Naive thymus-derived CD4-positive, alpha-beta T cell (primary cell): ENCODE measurements at regions not wholly inside any gene's neighbourhood (a gene's known extent, or its start where the extent isn't known, plus 50 kb on each side); places are given as distances from the start of the nearest gene placed in this dataset.

Experiments used
- ATAC-seq: fragments of 150-1000 bp; cut with Tn5 transposase; 2 replicates; pipeline ENCODE4 v1.10.0; 2021; ENCODE audit warnings: mild to moderate bottlenecking, moderate library complexity
- CTCF ChIA-PET: fragments of 350-600 bp; sonication (Branson Sonifier 250); formaldehyde crosslinking; loops from one replicate; lab custom pipeline; 2021; ENCODE audit warnings: antibody characterized with exemption; lab: Charles Lee
- POLR2A ChIA-PET: fragments of 350-600 bp; sonication (Branson Sonifier 250); formaldehyde crosslinking; loops from one replicate; lab custom pipeline; 2021; ENCODE audit warnings: antibody characterized with exemption, inconsistent platforms; lab: Charles Lee
- DNase-seq, 9 donors: peaks; one replicate each; pipeline versions ENCODE4 v3.0.0 to v3.0.0-alpha.2; 2020 to 2022; ENCODE audit warnings: mixed read lengths in 1 of 9
- H3K27ac ChIP-seq: one replicate; pipeline ENCODE4 v1.7.0; 2013; ENCODE audit warnings: mild to moderate bottlenecking, low read depth, low read length, moderate library complexity
- H3K27me3 ChIP-seq, 2 donors: one replicate each; pipeline ENCODE4 v1.7.0; 2013; ENCODE audit warnings: low read length in 2 of 2, mild to moderate bottlenecking in 2 of 2, moderate library complexity in 2 of 2; ENCODE audit not compliant: control insufficient read depth in 2 of 2, insufficient read depth in 2 of 2
- H3K36me3 ChIP-seq, 3 experiments: 1 replicate in 2 of 3; 2 replicates in 1 of 3; pipeline ENCODE4 v1.7.0; 2013; ENCODE audit warnings: low read length in 3 of 3, mild to moderate bottlenecking in 3 of 3, moderate library complexity in 1 of 3; ENCODE audit not compliant: insufficient read depth in 3 of 3, control insufficient read depth in 2 of 3
- H3K4me1 ChIP-seq, 2 donors: one replicate each; pipeline ENCODE4 v1.7.0; 2013; ENCODE audit warnings: low read length in 2 of 2, mild to moderate bottlenecking in 2 of 2, moderate library complexity in 1 of 2; ENCODE audit not compliant: control insufficient read depth in 2 of 2, insufficient read depth in 2 of 2
- H3K4me3 ChIP-seq: 2 replicates; pipeline ENCODE4 v1.7.0; 2013; ENCODE audit warnings: mild to moderate bottlenecking, low read length
- H3K9me3 ChIP-seq, 3 experiments: 1 replicate in 2 of 3; 2 replicates in 1 of 3; pipeline ENCODE4 v1.7.0; 2013; ENCODE audit warnings: low read length in 3 of 3; ENCODE audit not compliant: control insufficient read depth in 2 of 3
- H3K27ac Mint-ChIP-seq, 9 donors: one replicate each; pipeline ENCODE4 v1.8.0; 2020 to 2022; ENCODE audit warnings: mixed read lengths in 9 of 9, mild to moderate bottlenecking in 8 of 9, moderate library complexity in 5 of 9, inconsistent platforms in 2 of 9
- H3K27me3 Mint-ChIP-seq, 5 donors: one replicate each; pipeline ENCODE4 v1.8.0; 2021 to 2022; ENCODE audit warnings: mixed read lengths in 5 of 5, mild to moderate bottlenecking in 1 of 5
- H3K36me3 Mint-ChIP-seq, 5 donors: one replicate each; pipeline ENCODE4 v1.8.0; 2020 to 2022; ENCODE audit warnings: mixed read lengths in 5 of 5, mild to moderate bottlenecking in 3 of 5, inconsistent platforms in 1 of 5
- H3K4me1 Mint-ChIP-seq, 7 donors: one replicate each; pipeline ENCODE4 v1.8.0; 2020 to 2022; ENCODE audit warnings: mixed read lengths in 7 of 7, mild to moderate bottlenecking in 3 of 7, inconsistent platforms in 1 of 7
- H3K4me3 Mint-ChIP-seq, 10 donors: one replicate each; pipeline ENCODE4 v1.8.0; 2020 to 2022; ENCODE audit warnings: mild to moderate bottlenecking in 10 of 10, mixed read lengths in 10 of 10, moderate library complexity in 6 of 10, inconsistent platforms in 2 of 10
- H3K9me3 Mint-ChIP-seq, 11 donors: one replicate each; pipeline ENCODE4 v1.8.0; 2020 to 2022; ENCODE audit warnings: mixed read lengths in 11 of 11, mild to moderate bottlenecking in 4 of 11, inconsistent platforms in 1 of 11, moderate library complexity in 1 of 11
- intact Hi-C, 2 donors: fragments of 100-400 bp; cut with micrococcal nuclease; formaldehyde crosslinking; loops; one replicate each; pipeline ENCODE4 v1.15.1; 2023

DNA sequence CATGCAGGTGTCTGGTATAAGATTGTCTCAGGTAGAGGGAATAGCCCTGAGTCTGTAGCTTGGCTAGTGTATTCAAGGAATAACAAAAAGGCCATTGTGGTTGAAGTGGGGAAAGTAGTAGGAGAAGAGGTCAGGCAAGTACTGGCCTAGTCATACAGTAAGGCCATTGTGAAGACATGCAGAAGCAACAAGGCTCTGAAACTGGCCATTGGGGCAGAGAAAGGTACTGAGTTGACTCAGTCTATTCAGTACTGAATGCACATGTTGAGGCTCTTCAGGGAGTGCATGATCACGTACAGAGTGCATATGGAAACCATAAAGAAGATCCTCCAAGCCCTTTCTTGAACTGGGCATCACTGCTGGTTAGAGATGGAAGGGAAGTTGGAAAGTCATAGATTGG is 477.6 kb downstream of the SOX6 start:
- Histone ChIP-seq H3K27me3 (no peaks in the 10 kb centered on the region), H3K27ac (no peak overlapping the region), H3K4me1 (no peaks in the 10 kb centered on the region), H3K9me3 (no peaks in the 10 kb centered on the region), H3K4me3 (no peak overlapping the region), H3K36me3 (no peaks in the 10 kb centered on the region)
- Mint-ChIP-seq H3K27me3 (peaks cover 0 to 18% (median 7%) of the 10 kb centered on the region in 5 donors), H3K4me3 (no peak overlapping the region), H3K27ac (no peak overlapping the region), H3K4me1 (no peaks in the 10 kb centered on the region), H3K36me3 (no peaks in the 10 kb centered on the region), H3K9me3 (peaks cover 0 to 6% (median 0%) of the 10 kb centered on the region in 11 donors)
- no peak for ATAC-seq
- intact Hi-C loops, result no loop called here
- no peak for DNase-seq
- POLR2A ChIA-PET, result no interaction called here
- CTCF ChIA-PET, result no interaction called here

DNA sequence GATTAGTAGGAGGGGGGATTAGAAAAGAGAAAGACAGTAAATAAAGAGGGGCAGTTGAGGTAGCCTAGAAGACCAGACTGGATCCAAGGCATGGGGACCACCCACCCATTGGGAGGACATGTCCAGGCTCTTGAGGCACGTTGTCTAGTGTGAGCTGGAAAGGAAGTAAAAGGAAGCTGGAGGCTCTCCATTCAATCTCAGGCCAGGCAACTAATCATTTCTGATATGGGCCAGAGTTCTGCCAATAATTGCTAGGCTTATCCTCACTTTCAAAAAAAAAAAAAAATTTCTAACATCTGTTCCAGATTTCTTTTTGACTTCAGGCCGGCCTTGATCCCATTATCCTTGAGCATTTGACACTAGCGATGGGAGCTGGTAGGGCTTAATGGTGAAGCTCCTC is 476.1 kb downstream of the SOX6 start:
- ChIA-PET POLR2A (no interaction called here), CTCF (no interaction called here)
- H3K4me3 ChIP-seq, result no peak overlapping the region
- intact Hi-C loops, result no loop called here
- no peak for ATAC-seq
- no peaks in the 10 kb centered on the region for H3K27me3 ChIP-seq
- H3K36me3 Mint-ChIP-seq, result no peaks in the 10 kb centered on the region
- H3K36me3 ChIP-seq, result no peaks in the 10 kb centered on the region
- H3K27ac Mint-ChIP-seq, result no peak overlapping the region
- no peak for DNase-seq
- H3K27me3 Mint-ChIP-seq, result peaks cover 0 to 31% (median 7%) of the 10 kb centered on the region in 5 donors
- no peaks in the 10 kb centered on the region for H3K4me1 Mint-ChIP-seq
- no peak overlapping the region for H3K27ac ChIP-seq
- no peaks in the 10 kb centered on the region for H3K4me1 ChIP-seq
- peaks cover 0 to 6% (median 0%) of the 10 kb centered on the region in 11 donors for H3K9me3 Mint-ChIP-seq
- H3K4me3 Mint-ChIP-seq, result no peak overlapping the region
- H3K9me3 ChIP-seq, result no peaks in the 10 kb centered on the region

DNA sequence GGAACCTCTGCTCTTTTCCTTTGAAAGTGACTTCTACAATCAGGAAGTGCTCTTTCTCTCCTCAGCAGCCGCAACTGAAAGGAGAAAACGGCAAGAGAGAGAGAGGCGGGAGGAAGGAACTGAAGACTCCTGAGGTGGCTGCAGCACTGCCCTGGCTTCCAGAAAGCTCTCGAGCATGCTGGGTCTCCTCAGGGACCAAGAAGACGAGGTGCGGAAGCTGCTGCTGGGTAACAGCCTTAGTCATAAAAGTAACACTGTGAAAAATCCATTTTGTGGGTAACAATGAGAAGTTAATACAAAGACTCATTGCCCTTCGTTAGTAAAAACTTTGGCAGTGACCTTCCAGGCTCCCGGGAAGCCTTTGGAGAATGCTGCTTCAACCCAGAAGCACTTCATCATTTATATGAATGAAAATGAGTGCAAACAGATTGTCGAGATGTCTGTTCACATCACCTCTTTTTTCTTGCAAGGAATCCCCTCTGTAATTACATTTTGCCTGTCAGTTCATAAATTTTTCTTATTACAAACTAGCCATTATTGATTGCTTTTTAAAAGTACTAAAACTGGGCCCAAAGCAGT is 473.4 kb downstream of the SOX6 start:
- Histone ChIP-seq H3K9me3 (no peaks in the 10 kb centered on the region), H3K4me1 (no peaks in the 10 kb centered on the region), H3K36me3 (no peaks in the 10 kb centered on the region), H3K4me3 (no peak overlapping the region), H3K27me3 (no peaks in the 10 kb centered on the region), H3K27ac (no peak overlapping the region)
- H3K4me3 Mint-ChIP-seq, result no peak overlapping the region
- peaks cover 0 to 6% (median 0%) of the 10 kb centered on the region in 11 donors for H3K9me3 Mint-ChIP-seq
- no peaks in the 10 kb centered on the region for H3K4me1 Mint-ChIP-seq
- H3K36me3 Mint-ChIP-seq, result no peaks in the 10 kb centered on the region
- intact Hi-C loops, result no loop called here
- H3K27ac Mint-ChIP-seq, result no peak overlapping the region
- DNase-seq, result no peak
- H3K27me3 Mint-ChIP-seq, result peaks cover 0 to 31% (median 7%) of the 10 kb centered on the region in 5 donors
- no peak for ATAC-seq
- ChIA-PET POLR2A (no interaction called here), CTCF (no interaction called here)

DNA sequence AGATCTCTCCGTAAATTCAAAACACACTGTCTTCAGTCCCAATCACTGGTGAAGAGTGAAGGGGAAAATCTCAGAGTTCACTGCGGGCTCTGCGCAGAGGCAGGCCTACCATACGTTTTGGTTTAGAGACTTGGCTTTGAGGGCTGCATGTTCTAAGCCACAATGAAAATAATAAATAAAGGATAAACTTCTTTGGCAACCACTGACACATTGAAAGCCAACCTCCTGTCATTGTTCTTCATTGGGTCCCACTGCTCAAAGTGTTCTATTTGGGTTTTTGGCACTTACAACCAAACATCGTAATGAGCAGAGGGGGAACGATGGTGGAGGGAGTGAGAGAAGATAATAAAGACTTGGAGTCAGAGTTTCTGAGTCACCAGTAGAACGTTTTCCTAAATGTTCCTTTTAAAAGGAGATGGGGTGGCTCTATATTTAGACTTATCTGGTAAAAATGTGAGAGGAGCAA is 472.9 kb downstream of the SOX6 start:
- H3K27me3 Mint-ChIP-seq, result peaks cover 0 to 31% (median 7%) of the 10 kb centered on the region in 5 donors
- intact Hi-C loops, result no loop called here
- H3K9me3 Mint-ChIP-seq, result peaks cover 0 to 6% (median 0%) of the 10 kb centered on the region in 11 donors
- no peaks in the 10 kb centered on the region for H3K4me1 ChIP-seq
- no peaks in the 10 kb centered on the region for H3K36me3 Mint-ChIP-seq
- no peaks in the 10 kb centered on the region for H3K36me3 ChIP-seq
- H3K4me3 ChIP-seq, result no peak overlapping the region
- ChIA-PET CTCF (no interaction called here), POLR2A (no interaction called here)
- H3K27ac Mint-ChIP-seq, result no peak overlapping the region
- no peaks in the 10 kb centered on the region for H3K4me1 Mint-ChIP-seq
- no peak for ATAC-seq
- no peaks in the 10 kb centered on the region for H3K27me3 ChIP-seq
- H3K9me3 ChIP-seq, result no peaks in the 10 kb centered on the region
- DNase-seq, result no peak
- no peak overlapping the region for H3K4me3 Mint-ChIP-seq
- H3K27ac ChIP-seq, result no peak overlapping the region

DNA sequence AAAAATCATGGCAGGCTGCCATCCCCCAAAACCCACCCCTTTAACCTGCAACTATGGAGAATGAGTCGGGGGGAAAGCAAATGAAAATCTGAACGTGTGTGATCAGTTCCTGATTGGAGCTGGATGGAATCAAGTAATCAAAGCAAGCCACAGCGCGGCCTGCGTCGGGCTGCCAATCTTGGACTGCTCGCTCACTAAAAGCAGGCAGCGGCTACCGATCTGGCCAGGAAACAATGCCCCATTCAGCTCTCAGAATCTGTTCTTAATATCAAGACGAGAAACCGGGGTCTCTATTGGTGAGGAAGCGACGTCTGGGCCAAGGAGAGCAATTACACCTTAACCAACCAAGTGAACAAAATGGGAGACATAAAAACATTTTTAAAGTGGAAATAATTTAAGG is 472.2 kb downstream of the SOX6 start:
- H3K27ac Mint-ChIP-seq, result no peak overlapping the region
- ChIA-PET CTCF (no interaction called here), POLR2A (no interaction called here)
- H3K4me3 Mint-ChIP-seq, result no peak overlapping the region
- Histone ChIP-seq H3K4me1 (no peaks in the 10 kb centered on the region), H3K4me3 (no peak overlapping the region), H3K27me3 (no peaks in the 10 kb centered on the region), H3K27ac (no peak overlapping the region), H3K9me3 (no peaks in the 10 kb centered on the region), H3K36me3 (no peaks in the 10 kb centered on the region)
- no peak for ATAC-seq
- no peak for DNase-seq
- no peaks in the 10 kb centered on the region for H3K4me1 Mint-ChIP-seq
- intact Hi-C loops, result no loop called here
- H3K27me3 Mint-ChIP-seq, result peaks cover 0 to 31% (median 7%) of the 10 kb centered on the region in 5 donors
- no peaks in the 10 kb centered on the region for H3K36me3 Mint-ChIP-seq
- H3K9me3 Mint-ChIP-seq, result peaks cover 0 to 4% (median 0%) of the 10 kb centered on the region in 11 donors

DNA sequence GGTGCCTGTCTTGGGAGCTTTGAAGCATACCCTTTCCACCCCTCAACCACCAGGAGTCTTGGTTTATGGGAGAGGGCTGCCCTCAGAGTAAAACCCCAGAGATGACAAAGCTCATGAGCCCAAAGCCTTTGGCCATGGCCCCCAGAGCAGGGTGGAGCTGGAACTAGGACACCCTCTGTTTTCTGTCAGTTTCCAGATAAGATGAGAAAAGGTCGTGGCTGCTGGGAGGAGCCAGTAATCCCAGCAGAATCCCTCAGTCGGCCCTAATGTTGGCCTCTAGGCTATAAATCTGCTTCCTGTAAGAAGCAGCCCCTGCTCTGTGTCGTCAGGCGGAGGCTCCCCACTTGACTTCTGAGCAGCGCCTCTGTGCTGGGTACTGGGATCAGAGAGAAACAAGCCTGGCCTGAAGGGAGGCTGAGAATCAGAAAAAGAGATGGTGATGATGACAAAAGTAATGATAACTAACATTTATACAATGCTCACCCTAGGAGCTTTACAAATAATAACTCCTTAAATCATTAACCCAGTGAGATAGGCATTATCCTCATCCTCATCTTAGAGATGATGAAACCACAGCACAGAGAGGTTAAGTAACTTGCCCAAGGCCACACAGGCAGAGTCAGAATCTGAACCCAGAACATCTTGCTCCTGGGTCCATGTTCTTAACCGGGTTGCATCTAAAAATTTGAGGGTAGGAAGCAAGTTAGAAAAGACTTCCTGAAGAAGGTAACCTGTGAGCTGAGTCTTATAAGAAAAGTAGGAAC is 471.4 kb downstream of the SOX6 start:
- Mint-ChIP-seq H3K27me3 (peaks cover 0 to 31% (median 7%) of the 10 kb centered on the region in 5 donors), H3K27ac (no peak overlapping the region), H3K9me3 (peaks cover 0 to 4% (median 0%) of the 10 kb centered on the region in 11 donors), H3K36me3 (no peaks in the 10 kb centered on the region), H3K4me1 (no peaks in the 10 kb centered on the region), H3K4me3 (no peak overlapping the region)
- ATAC-seq (no peak), DNase-seq (no peak)
- no peak overlapping the region for H3K27ac ChIP-seq
- POLR2A ChIA-PET, result no interaction called here
- no peak overlapping the region for H3K4me3 ChIP-seq
- CTCF ChIA-PET, result no interaction called here
- no peaks in the 10 kb centered on the region for H3K4me1 ChIP-seq
- H3K27me3 ChIP-seq, result no peaks in the 10 kb centered on the region
- intact Hi-C loops, result no loop called here
- no peaks in the 10 kb centered on the region for H3K36me3 ChIP-seq
- H3K9me3 ChIP-seq, result no peaks in the 10 kb centered on the region

DNA sequence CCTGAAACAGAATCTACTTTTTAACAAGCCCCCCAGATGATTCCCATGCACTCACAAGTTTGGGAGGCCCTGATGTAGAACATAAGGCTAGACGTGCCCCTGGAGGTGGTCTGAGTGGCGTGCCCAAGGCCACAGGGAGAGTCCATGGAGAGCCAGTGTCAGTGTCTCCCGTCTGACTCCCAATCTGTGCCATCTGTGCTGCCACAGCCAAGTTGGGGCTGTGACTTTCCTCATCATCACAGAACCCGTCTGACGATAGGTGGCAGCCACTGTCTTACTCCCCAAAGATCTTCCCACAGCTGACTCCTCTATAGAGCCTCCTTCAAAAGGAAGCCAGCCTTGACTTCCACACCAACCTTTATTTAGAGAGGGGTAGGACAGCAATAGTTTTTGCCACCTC is 470.5 kb downstream of the SOX6 start:
- Histone ChIP-seq H3K36me3 (no peaks in the 10 kb centered on the region), H3K4me1 (no peaks in the 10 kb centered on the region), H3K27ac (no peak overlapping the region), H3K9me3 (no peaks in the 10 kb centered on the region), H3K4me3 (no peak overlapping the region), H3K27me3 (no peaks in the 10 kb centered on the region)
- H3K4me3 Mint-ChIP-seq, result no peak overlapping the region
- intact Hi-C loops, result no loop called here
- H3K36me3 Mint-ChIP-seq, result no peaks in the 10 kb centered on the region
- CTCF ChIA-PET, result no interaction called here
- no peaks in the 10 kb centered on the region for H3K4me1 Mint-ChIP-seq
- ATAC-seq, result no peak
- peaks cover 0 to 28% (median 4%) of the 10 kb centered on the region in 5 donors for H3K27me3 Mint-ChIP-seq
- H3K27ac Mint-ChIP-seq, result no peak overlapping the region
- POLR2A ChIA-PET, result no interaction called here
- peaks cover 0 to 4% (median 0%) of the 10 kb centered on the region in 11 donors for H3K9me3 Mint-ChIP-seq
- no peak for DNase-seq
